Right lobe of liver (tissue), 6 donors: ENCODE measurements at regions not wholly inside any gene's neighbourhood (a gene's known extent, or its start where the extent isn't known, plus 50 kb on each side); places are given as distances from the start of the nearest gene placed in this dataset.
"Not testable (repeated sequence)": the region's sequence is repeated elsewhere in the genome, so short reads cannot be mapped to it uniquely, and the experiment has no call there.

Source experiments
- ATAC-seq, 4 donors: fragments of 200-7000 bp; cut with Tn5 transposase; one replicate each; pipeline ENCODE4 v1.9.1; 2020; ENCODE audit warnings: mild to moderate bottlenecking in 4 of 4, moderate library complexity in 4 of 4
- DNase-seq, 3 donors: peaks; one replicate each; pipeline ENCODE4 v3.0.0-alpha.2; 2020
- H3K27ac ChIP-seq, 3 donors: fragments of 200-600 bp; one replicate each; pipeline ENCODE4 v1.8.0; 2022
- H3K27me3 ChIP-seq, 2 donors: fragments of 200-600 bp; one replicate each; pipeline ENCODE4 v1.8.0; 2022
- H3K36me3 ChIP-seq, 4 donors: fragments of 200-600 bp; sonication (generic) in 1 of 4; one replicate each; pipeline versions ENCODE4 v1.5.1 to v1.8.0; 2017 to 2022; ENCODE audit warnings: control low read depth in 1 of 4
- H3K4me1 ChIP-seq, 4 donors: fragments of 200-600 bp; sonication (generic) in 1 of 4; one replicate each; pipeline versions ENCODE4 v1.5.1 to v1.8.0; 2017 to 2022; ENCODE audit warnings: control low read depth in 1 of 4
- H3K4me3 ChIP-seq, 3 donors: fragments of 200-600 bp; one replicate each; pipeline ENCODE4 v1.8.0; 2022
- H3K9me3 ChIP-seq, 4 donors: fragments of 200-600 bp; sonication (generic) in 1 of 4; one replicate each; pipeline versions ENCODE4 v1.5.1 to v1.8.0; 2017 to 2022; ENCODE audit warnings: control low read depth in 1 of 4
- CTCF ChIP-seq, 4 donors: fragments of 200-600 bp in 3 of 4; fragments of 450-650 bp in 1 of 4; IDR thresholded peaks; one replicate each; pipeline versions ENCODE4 v1.5.1 to v1.8.0; 2016 to 2022; ENCODE audit warnings: antibody characterized with exemption in 4 of 4, mild to moderate bottlenecking in 2 of 4
- POLR2A ChIP-seq: fragments of 450-650 bp; IDR thresholded peaks from one replicate; pipeline ENCODE4 v1.6.1; 2017; ENCODE audit warnings: antibody characterized with exemption, mild to moderate bottlenecking
- WGBS: methylation state at CpG from one replicate; pipeline ENCODE4 v1.1.6; 2018; ENCODE audit warnings: low coverage, low lambda C conversion rate; ENCODE audit not compliant: insufficient coverage; ENCODE audit errors: missing lambda C conversion rate; 5-methylcytosine and 5-hydroxymethylcytosine counted together
- intact Hi-C, 2 donors: fragments of 100-400 bp; cut with DNase I; formaldehyde crosslinking; loops; one replicate each; pipeline versions ENCODE4 v1.11.2 to v1.14.1; 2022
- donor health status: DM: no; HTN: yes; CAD: no.
- donor health status: DM: no; HTN: no; CAD: no.
- donor health status: DM: no; HTN: no; CAD: no.
- donor health status: DM: no; HTN: yes; CAD: no.
- donor health status: DM: no; HTN: yes; CAD: no.

- Histone ChIP-seq H3K36me3 (no peaks in the 10 kb centered on the region), H3K4me1 (no peaks in the 10 kb centered on the region), H3K9me3 (no peaks in the 10 kb centered on the region), H3K4me3 (no peak overlapping the region), H3K27me3 (no peaks in the 10 kb centered on the region), H3K27ac (no peak overlapping the region)
- ATAC-seq (no peak), DNase-seq (no peak)
- 31% methylated on average over 3 of the region's 3 CpGs for WGBS
- intact Hi-C loops = no loop called here
- TF ChIP-seq POLR2A = no peak
- no peak for TF ChIP-seq CTCF (IDR thresholded peaks at IDR 0.05)
These were observed 1178.0 kb downstream of the REEP3 start for GRCh38 chr10:64699244-64699643.

DNA sequence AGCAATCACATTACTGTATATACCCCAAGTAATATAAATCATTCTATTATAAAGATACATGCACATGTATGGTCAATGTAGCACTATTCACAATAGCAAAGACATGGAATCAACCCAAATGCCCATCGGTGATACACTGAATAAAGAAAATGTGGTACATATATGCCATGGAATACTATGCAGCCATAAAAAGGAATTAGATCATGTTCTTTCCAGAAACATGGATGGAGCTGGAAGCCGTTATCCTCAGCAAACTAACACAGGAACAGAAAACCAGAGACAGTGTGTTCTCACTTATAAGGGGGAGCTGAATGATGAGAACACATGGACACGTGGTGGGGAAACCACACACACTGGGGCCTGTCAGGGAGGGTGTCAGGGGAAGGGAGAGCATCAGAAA, 1180.9 kb downstream of the REEP3 start:
- 48% methylated on average over 3 of the region's 3 CpGs for WGBS
- ATAC-seq, intact Hi-C loops: not testable (repeated sequence)

GRCh38 chr10:64708884-64709681, 1187.9 kb downstream of the REEP3 start:
- no peak overlapping the region for H3K4me3 ChIP-seq
- H3K27ac ChIP-seq = no peak overlapping the region
- no peaks in the 10 kb centered on the region for H3K9me3 ChIP-seq
- ATAC-seq (no peak), DNase-seq (no peak)
- H3K27me3 ChIP-seq = no peaks in the 10 kb centered on the region
- H3K4me1 ChIP-seq = no peaks in the 10 kb centered on the region
- 73% methylated on average over 3 of the region's 3 CpGs for WGBS
- TF ChIP-seq CTCF (IDR thresholded peaks at IDR 0.05) (no peak), POLR2A (no peak)
- H3K36me3 ChIP-seq = no peaks in the 10 kb centered on the region
- intact Hi-C loops = no loop called here

More for the DNA sequence above, 1180.9 kb downstream of the REEP3 start:
- not testable (repeated sequence) for H3K9me3 ChIP-seq, H3K27me3 ChIP-seq, H3K4me3 ChIP-seq, H3K27ac ChIP-seq, H3K4me1 ChIP-seq, H3K36me3 ChIP-seq, DNase-seq

DNA sequence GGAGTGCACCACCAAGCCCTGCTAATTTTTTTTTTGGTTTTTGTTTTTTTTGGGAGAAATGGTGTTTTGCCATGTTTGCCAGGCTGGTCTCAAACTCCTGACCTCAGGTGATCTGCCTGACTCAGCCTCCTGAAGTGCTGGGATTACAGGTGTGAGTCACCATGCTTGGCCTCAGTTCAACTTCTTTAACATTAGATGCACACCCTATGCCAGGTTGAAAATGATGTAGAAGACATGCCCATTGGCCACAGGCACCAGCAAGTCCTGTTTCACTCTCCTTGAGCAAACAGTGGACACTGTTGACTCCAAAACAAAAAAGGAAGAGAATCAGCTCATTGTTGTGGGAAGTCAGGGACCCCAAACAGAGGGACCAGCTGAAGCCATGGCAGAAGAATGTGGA, 1205.3 kb downstream of the REEP3 start:
- no peak for TF ChIP-seq POLR2A
- TF ChIP-seq CTCF (IDR thresholded peaks at IDR 0.05) = no peak
- DNase-seq (no peak), ATAC-seq (no peak)
- no peaks in the 10 kb centered on the region for H3K4me1 ChIP-seq
- H3K9me3 ChIP-seq = no peaks in the 10 kb centered on the region
- intact Hi-C loops = no loop called here
- H3K4me3 ChIP-seq = no peak overlapping the region
- H3K27ac ChIP-seq = no peak overlapping the region
- no peaks in the 10 kb centered on the region for H3K27me3 ChIP-seq
- no peaks in the 10 kb centered on the region for H3K36me3 ChIP-seq

DNA sequence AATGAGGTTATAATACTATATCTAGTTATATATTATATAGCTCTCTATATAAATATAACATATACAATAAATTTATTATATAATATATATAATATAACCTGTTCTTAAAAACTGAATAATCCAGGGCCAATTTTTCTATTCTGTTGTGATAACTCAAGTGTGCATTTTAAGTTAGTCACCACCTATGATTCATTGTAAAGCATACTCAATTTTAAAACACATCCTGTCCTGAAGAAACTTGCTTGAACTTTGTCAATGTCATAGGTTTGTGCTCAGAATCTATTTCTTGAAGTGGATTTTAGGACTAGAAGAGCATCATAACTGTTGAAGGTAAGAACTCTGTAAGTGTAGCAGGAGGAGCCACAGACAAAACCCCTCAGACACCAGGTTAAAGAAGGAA, 1209.8 kb downstream of the REEP3 start:
- Histone ChIP-seq H3K36me3 (no peaks in the 10 kb centered on the region), H3K4me3 (no peak overlapping the region), H3K27me3 (no peaks in the 10 kb centered on the region), H3K4me1 (no peaks in the 10 kb centered on the region), H3K9me3 (no peaks in the 10 kb centered on the region), H3K27ac (no peak overlapping the region)
- intact Hi-C loops = no loop called here
- no peak for DNase-seq
- no peak for TF ChIP-seq POLR2A
- no peak for TF ChIP-seq CTCF (IDR thresholded peaks at IDR 0.05)
- ATAC-seq = no peak
